Esophagus muscularis mucosa (tissue), 3 donors: ENCODE measurements at regions not wholly inside any gene's neighbourhood (a gene's known extent, or its start where the extent isn't known, plus 50 kb on each side); places are given as distances from the start of the nearest gene placed in this dataset.

Experiments used
- POLR2A ChIP-seq: fragments of 450-650 bp; IDR thresholded peaks from one replicate; pipeline ENCODE4 v1.6.1; 2017; ENCODE audit warnings: antibody characterized with exemption, moderate library complexity, mild to moderate bottlenecking, low read depth
- POLR2AphosphoS5 ChIP-seq, 2 donors: sonication (generic); formaldehyde crosslinking; IDR thresholded peaks; one replicate each; pipeline ENCODE4 v1.6.1; 2017; ENCODE audit warnings: antibody characterized with exemption in 2 of 2
- TF ChIP-seq, protein P1 (sequence below), 3 experiments: fragments of 200-600 bp in 2 of 3; fragments of 450-650 bp in 1 of 3; sonication (generic) in 2 of 3; IDR thresholded peaks; one replicate each; pipeline ENCODE4 v1.5.1; 2017 to 2019; ENCODE audit warnings: antibody characterized with exemption in 3 of 3, mild to moderate bottlenecking in 2 of 3, moderate library complexity in 1 of 3

- TF ChIP-seq, protein P1, sequence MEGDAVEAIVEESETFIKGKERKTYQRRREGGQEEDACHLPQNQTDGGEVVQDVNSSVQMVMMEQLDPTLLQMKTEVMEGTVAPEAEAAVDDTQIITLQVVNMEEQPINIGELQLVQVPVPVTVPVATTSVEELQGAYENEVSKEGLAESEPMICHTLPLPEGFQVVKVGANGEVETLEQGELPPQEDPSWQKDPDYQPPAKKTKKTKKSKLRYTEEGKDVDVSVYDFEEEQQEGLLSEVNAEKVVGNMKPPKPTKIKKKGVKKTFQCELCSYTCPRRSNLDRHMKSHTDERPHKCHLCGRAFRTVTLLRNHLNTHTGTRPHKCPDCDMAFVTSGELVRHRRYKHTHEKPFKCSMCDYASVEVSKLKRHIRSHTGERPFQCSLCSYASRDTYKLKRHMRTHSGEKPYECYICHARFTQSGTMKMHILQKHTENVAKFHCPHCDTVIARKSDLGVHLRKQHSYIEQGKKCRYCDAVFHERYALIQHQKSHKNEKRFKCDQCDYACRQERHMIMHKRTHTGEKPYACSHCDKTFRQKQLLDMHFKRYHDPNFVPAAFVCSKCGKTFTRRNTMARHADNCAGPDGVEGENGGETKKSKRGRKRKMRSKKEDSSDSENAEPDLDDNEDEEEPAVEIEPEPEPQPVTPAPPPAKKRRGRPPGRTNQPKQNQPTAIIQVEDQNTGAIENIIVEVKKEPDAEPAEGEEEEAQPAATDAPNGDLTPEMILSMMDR (IDR thresholded peaks at IDR 0.05) = no peak
- TF ChIP-seq POLR2A = no peak
- TF ChIP-seq POLR2AphosphoS5 (IDR thresholded peaks at IDR 0.05) = no peak
Measured at GRCh38 chr16:86011532-86011931, 112.6 kb downstream of the IRF8 start.
